Endothelial cell of umbilical vein (primary cell): ENCODE measurements at regions not wholly inside any gene's neighbourhood (a gene's known extent, or its start where the extent isn't known, plus 50 kb on each side); places are given as distances from the start of the nearest gene placed in this dataset.

Experiments
- BruUV-seq: library from RNA; stranded (reverse); fragments of 400-500 nt; replicated peaks from 2 replicates; lab custom pipeline; 2021; lab: Mats Ljungman, UMichigan
- CTCF ChIA-PET: fragments of 300-600, 350-600 bp; sonication (Branson Sonifier 250); formaldehyde crosslinking; loops from one replicate; lab custom pipeline; 2021; ENCODE audit warnings: antibody characterized with exemption, inconsistent platforms; lab: Charles Lee
- POLR2A ChIA-PET: fragments of 300-600, 350-600 bp; sonication (Branson Sonifier 250); formaldehyde crosslinking; loops from one replicate; lab custom pipeline; 2021; ENCODE audit warnings: antibody characterized with exemption, inconsistent platforms; lab: Charles Lee
- DNase-seq: peaks from one replicate; pipeline ENCODE4 v3.0.0-alpha.2; 2011; ENCODE audit warnings: low read depth, low spot score
- FAIRE-seq: peaks from 2 replicates; lab custom pipeline; 2011; peaks lifted over from hg19 to GRCh38; lab: Jason Lieb, UNC
- H2AFZ ChIP-seq: 2 replicates; pipeline ENCODE4 v1.6.0; 2012; ENCODE audit warnings: low read depth, low read length, control low read depth, inconsistent platforms
- H3K27ac ChIP-seq: 2 replicates; pipeline ENCODE4 v1.5.1; 2011; ENCODE audit warnings: low read depth, mild to moderate bottlenecking, control low read depth, low read length, moderate library complexity; ENCODE audit not compliant: insufficient read depth
- H3K27me3 ChIP-seq, 2 experiments: 2 replicates each; pipeline versions ENCODE4 v1.6.0 to v1.6.1; 2011; ENCODE audit warnings: low read length in 2 of 2, mixed read lengths in 1 of 2; ENCODE audit not compliant: control insufficient read depth in 2 of 2, insufficient read depth in 2 of 2
- H3K36me3 ChIP-seq, 2 experiments: 2 replicates in 1 of 2; 3 replicates in 1 of 2; pipeline ENCODE4 v1.5.1; 2011; ENCODE audit warnings: low read length in 2 of 2, mild to moderate bottlenecking in 1 of 2, moderate library complexity in 1 of 2; ENCODE audit not compliant: control insufficient read depth in 2 of 2, insufficient read depth in 2 of 2; ENCODE audit errors: extremely low read depth in 1 of 2
- H3K4me1 ChIP-seq: 3 replicates; pipeline ENCODE4 v1.5.1; 2011; ENCODE audit warnings: mild to moderate bottlenecking, low read length; ENCODE audit not compliant: control insufficient read depth, insufficient read depth; ENCODE audit errors: extremely low read depth
- H3K4me2 ChIP-seq: 2 replicates; pipeline ENCODE4 v1.6.1; 2011; ENCODE audit warnings: low read length, control low read depth, mixed read lengths; ENCODE audit not compliant: insufficient read depth
- H3K4me3 ChIP-seq, 3 experiments: fragments of 200-600 bp in 1 of 3; sonication (generic), shearing (Covaris generic) in 1 of 3; replicated peaks in 1 of 3; 2 replicates each; pipeline ENCODE4 v1.5.1; 2011 to 2016; ENCODE audit warnings: control low read depth in 3 of 3, low read length in 3 of 3, mild to moderate bottlenecking in 2 of 3, inconsistent platforms in 1 of 3, low read depth in 1 of 3, moderate library complexity in 1 of 3; ENCODE audit not compliant: insufficient read depth in 1 of 3
- H3K79me2 ChIP-seq: 2 replicates; pipeline ENCODE4 v1.6.0; 2012; ENCODE audit warnings: low read length, inconsistent platforms; ENCODE audit not compliant: control insufficient read depth, insufficient read depth
- H3K9ac ChIP-seq: replicated peaks from 2 replicates; pipeline ENCODE3; 2011; ENCODE audit warnings: low read length, control low read depth; ENCODE audit not compliant: insufficient read depth; ENCODE audit errors: extremely low read depth
- H3K9me1 ChIP-seq: replicated peaks from 3 replicates; pipeline ENCODE4 v1.6.0; 2011; ENCODE audit warnings: mild to moderate bottlenecking, low read length; ENCODE audit not compliant: control insufficient read depth, insufficient read depth; ENCODE audit errors: extremely low read depth
- H3K9me3 ChIP-seq: replicated peaks from 2 replicates; pipeline ENCODE4 v1.5.1; 2012; ENCODE audit warnings: low read length, inconsistent platforms; ENCODE audit not compliant: control insufficient read depth, insufficient read depth
- H4K20me1 ChIP-seq: replicated peaks from 2 replicates; pipeline ENCODE3; 2011; ENCODE audit warnings: mild to moderate bottlenecking, low read length; ENCODE audit not compliant: control insufficient read depth, insufficient read depth; ENCODE audit errors: extremely low read depth
- CTCF ChIP-seq, 2 donors: IDR thresholded peaks; 1 replicate in 1 of 2; 2 replicates in 1 of 2; pipeline ENCODE4 v1.5.1; 2011; ENCODE audit warnings: low read length in 2 of 2, mild to moderate bottlenecking in 2 of 2, moderate library complexity in 2 of 2, control low read depth in 1 of 2, inconsistent platforms in 1 of 2, low read depth in 1 of 2; ENCODE audit not compliant: insufficient read depth in 1 of 2; ENCODE audit errors: extremely low read depth in 1 of 2
- EZH2 ChIP-seq: IDR thresholded peaks from 2 replicates; pipeline ENCODE4 v1.6.1; 2012; ENCODE audit warnings: borderline replicate concordance, low read depth, mild to moderate bottlenecking, moderate library complexity, low read length, inconsistent platforms; ENCODE audit not compliant: severe bottlenecking
- FOS ChIP-seq: IDR thresholded peaks from 2 replicates; pipeline ENCODE4 v1.6.1; 2011; ENCODE audit warnings: mild to moderate bottlenecking, low read length, moderate library complexity, borderline replicate concordance; ENCODE audit not compliant: insufficient read depth
- GATA2 ChIP-seq: IDR thresholded peaks from 2 replicates; pipeline ENCODE4 v1.7.0; 2011; ENCODE audit warnings: low read depth, mild to moderate bottlenecking, moderate library complexity, mixed read lengths, low read length; ENCODE audit not compliant: insufficient read length, insufficient read depth
- JUN ChIP-seq: IDR thresholded peaks from 2 replicates; pipeline ENCODE4 v1.6.1; 2011; ENCODE audit warnings: borderline replicate concordance, low read depth; ENCODE audit not compliant: insufficient read length, insufficient read depth
- MAX ChIP-seq: IDR thresholded peaks from 2 replicates; pipeline ENCODE4 v1.6.1; 2011; ENCODE audit not compliant: insufficient read depth, insufficient read length
- MYC ChIP-seq: IDR thresholded peaks from one replicate; pipeline ENCODE4 v1.6.1; 2011; ENCODE audit warnings: mild to moderate bottlenecking, low read depth, low read length
- POLR2A ChIP-seq: IDR thresholded peaks from 2 replicates; pipeline ENCODE4 v1.6.1; 2012; ENCODE audit warnings: low read depth, mild to moderate bottlenecking, control low read depth, low read length
- POLR2AphosphoS5 ChIP-seq: IDR thresholded peaks from 2 replicates; pipeline ENCODE4 v1.6.1; 2012; ENCODE audit warnings: low read depth, mild to moderate bottlenecking, control low read depth, low read length, moderate library complexity; ENCODE audit not compliant: insufficient read depth
- dilution Hi-C: fragments of 300-500 bp; cut with MboI; formaldehyde crosslinking; loops from one replicate; pipeline ENCODE4 v1.15.0; 2019; ENCODE audit warnings: low sequenced_read_pairs; ENCODE audit not compliant: extremely low pct_ligation_motif_present
- intact Hi-C: fragments of 100-400 bp; cut with micrococcal nuclease; formaldehyde crosslinking; loops from one replicate; pipeline ENCODE4 v1.10.0; 2022

- no TSS peak for BruUV-seq
- Histone ChIP-seq H3K4me3 (no peak overlapping the region), H3K9ac (no peak overlapping the region), H3K27me3 (no peaks in the 10 kb centered on the region), H3K36me3 (no peaks in the 10 kb centered on the region), H3K79me2 (no peaks in the 10 kb centered on the region), H4K20me1 (no peaks in the 10 kb centered on the region), H3K27ac (no peak overlapping the region), H3K9me1 (no peaks in the 10 kb centered on the region), H2AFZ (no peak overlapping the region), H3K4me2 (no peak overlapping the region), H3K4me1 (no peaks in the 10 kb centered on the region), H3K9me3 (no peaks in the 10 kb centered on the region)
- ChIA-PET CTCF (no interaction called here), POLR2A (no interaction called here)
- TF ChIP-seq POLR2AphosphoS5 (no peak), MAX (no peak), JUN (no peak), GATA2 (no peak), CTCF (IDR thresholded peaks at IDR 0.05; ENCODE audit: extremely low read depth in 1 of 2, insufficient read depth in 1 of 2, low read depth in 1 of 2, low read length in 2 of 2) (no peak), POLR2A (no peak)
- intact Hi-C loops (no loop called here), dilution Hi-C loops (no loop called here)
- FAIRE-seq (no peak), DNase-seq (no peak)
Observed at GRCh38 chr18:53883771-53884170, 340.7 kb downstream of the MBD2 start.

- no peaks in the 10 kb centered on the region for H3K79me2 ChIP-seq
- no peaks in the 10 kb centered on the region for H3K27me3 ChIP-seq
- intact Hi-C loops = no loop called here
- no peak overlapping the region for H3K9ac ChIP-seq
- no peak overlapping the region for H3K4me3 ChIP-seq
- H3K9me3 ChIP-seq = peaks cover 1% of the 10 kb centered on the region
- H3K36me3 ChIP-seq = no peaks in the 10 kb centered on the region
- dilution Hi-C loops = no loop called here
- H3K4me1 ChIP-seq = no peaks in the 10 kb centered on the region
- no peak overlapping the region for H2AFZ ChIP-seq
- no TSS peak for BruUV-seq
- no peaks in the 10 kb centered on the region for H4K20me1 ChIP-seq
- POLR2A ChIA-PET = no interaction called here
- H3K4me2 ChIP-seq = no peak overlapping the region
- CTCF ChIA-PET = interaction anchor here (0.6 kb wide), 1 partner anchor 42 kb away, joined by 3 read pairs; no protein-coding TSS in a partner anchor
- no peaks in the 10 kb centered on the region for H3K9me1 ChIP-seq
- DNase-seq (no peak), FAIRE-seq (no peak)
- TF ChIP-seq MAX = no peak
- no peak for TF ChIP-seq JUN
- no peak for TF ChIP-seq EZH2
- TF ChIP-seq MYC = no peak
- TF ChIP-seq CTCF (IDR thresholded peaks at IDR 0.05; ENCODE audit: extremely low read depth in 1 of 2, insufficient read depth in 1 of 2, low read depth in 1 of 2, low read length in 2 of 2) = no peak
- TF ChIP-seq POLR2A = no peak
- TF ChIP-seq GATA2 = no peak
- no peak for TF ChIP-seq FOS
- TF ChIP-seq POLR2AphosphoS5 = no peak
- H3K27ac ChIP-seq = no peak overlapping the region
Observed at GRCh38 chr18:53874103-53874502, 350.4 kb downstream of the MBD2 start.
